Trophoblast cell (in vitro differentiated cells and primary cell): ENCODE measurements at regions not wholly inside any gene's neighbourhood (a gene's known extent, or its start where the extent isn't known, plus 50 kb on each side); places are given as distances from the start of the nearest gene placed in this dataset.
A peak's percentile ranks its signal among the peaks of the same experiment; 100 is the strongest.

ENCODE experiments used
- DNase-seq, 2 donors: peaks; one replicate each; pipeline ENCODE4 v3.0.0-alpha.2; 2016
- H2AFZ ChIP-seq: 2 replicates; pipeline ENCODE4 v1.6.1; 2013; ENCODE audit warnings: low read length, moderate library complexity, mild to moderate bottlenecking; ENCODE audit not compliant: insufficient read depth, poor library complexity
- H2AK5ac ChIP-seq: 2 replicates; pipeline ENCODE4 v1.6.1; 2013; ENCODE audit warnings: mild to moderate bottlenecking, low read length
- H2BK120ac ChIP-seq: 2 replicates; pipeline ENCODE4 v1.6.1; 2013; ENCODE audit warnings: low read length, mild to moderate bottlenecking, moderate library complexity; ENCODE audit not compliant: insufficient read depth, poor library complexity
- H2BK12ac ChIP-seq: 2 replicates; pipeline ENCODE4 v1.6.1; 2013; ENCODE audit warnings: mild to moderate bottlenecking, low read length, moderate library complexity
- H2BK5ac ChIP-seq: 2 replicates; pipeline ENCODE4 v1.6.1; 2013; ENCODE audit warnings: low read length, low read depth, moderate library complexity, mild to moderate bottlenecking; ENCODE audit not compliant: poor library complexity
- H3K14ac ChIP-seq: 2 replicates; pipeline ENCODE4 v1.6.1; 2013; ENCODE audit warnings: mild to moderate bottlenecking, low read length
- H3K18ac ChIP-seq: 2 replicates; pipeline ENCODE4 v1.6.1; 2013; ENCODE audit warnings: mild to moderate bottlenecking, low read length
- H3K23ac ChIP-seq: 2 replicates; pipeline ENCODE4 v1.6.1; 2013; ENCODE audit warnings: low read length
- H3K27ac ChIP-seq: 2 replicates; pipeline ENCODE4 v1.5.1; 2013; ENCODE audit warnings: low read depth, mild to moderate bottlenecking, inconsistent platforms, low read length, moderate library complexity
- H3K27me3 ChIP-seq: 2 replicates; pipeline ENCODE4 v1.6.1; 2013; ENCODE audit warnings: inconsistent platforms, mild to moderate bottlenecking, low read length, moderate library complexity; ENCODE audit not compliant: insufficient read depth
- H3K36me3 ChIP-seq, 2 experiments: 1 replicate in 1 of 2; 2 replicates in 1 of 2; pipeline ENCODE4 v1.6.1; 2013; ENCODE audit warnings: low read length in 2 of 2, mild to moderate bottlenecking in 2 of 2, moderate library complexity in 1 of 2; ENCODE audit not compliant: insufficient read depth in 2 of 2, control insufficient read depth in 1 of 2
- H3K4ac ChIP-seq: 2 replicates; pipeline ENCODE4 v1.6.1; 2013; ENCODE audit warnings: low read depth, mild to moderate bottlenecking, low read length, moderate library complexity
- H3K4me1 ChIP-seq, 2 experiments: 1 replicate in 1 of 2; 2 replicates in 1 of 2; pipeline ENCODE4 v1.6.1; 2013; ENCODE audit warnings: low read length in 2 of 2, mild to moderate bottlenecking in 2 of 2, moderate library complexity in 1 of 2; ENCODE audit not compliant: insufficient read depth in 2 of 2, control insufficient read depth in 1 of 2
- H3K4me2 ChIP-seq: 2 replicates; pipeline ENCODE4 v1.6.1; 2013; ENCODE audit warnings: inconsistent platforms, mild to moderate bottlenecking, low read length, moderate library complexity
- H3K4me3 ChIP-seq: 2 replicates; pipeline ENCODE4 v1.5.1; 2013; ENCODE audit warnings: mild to moderate bottlenecking, low read depth, low read length, inconsistent platforms
- H3K79me1 ChIP-seq: one replicate; pipeline ENCODE4 v1.6.1; 2013; ENCODE audit warnings: low read length
- H3K79me2 ChIP-seq: 2 replicates; pipeline ENCODE4 v1.6.1; 2013; ENCODE audit warnings: low read length, mild to moderate bottlenecking; ENCODE audit not compliant: control insufficient read depth, insufficient read depth, poor library complexity
- H3K9ac ChIP-seq: 2 replicates; pipeline ENCODE4 v1.6.1; 2013; ENCODE audit warnings: mild to moderate bottlenecking, low read length
- H3K9me3 ChIP-seq: 2 replicates; pipeline ENCODE4 v1.6.1; 2013; ENCODE audit warnings: low read depth, mild to moderate bottlenecking, control low read depth, inconsistent platforms, low read length; ENCODE audit not compliant: insufficient read depth
- H4K12ac ChIP-seq: 2 replicates; pipeline ENCODE4 v1.6.1; 2013; ENCODE audit warnings: low read depth, mild to moderate bottlenecking, low read length, moderate library complexity
- H4K8ac ChIP-seq: 2 replicates; pipeline ENCODE4 v1.6.1; 2013; ENCODE audit warnings: low read depth, mild to moderate bottlenecking, low read length, moderate library complexity
- H4K91ac ChIP-seq: one replicate; pipeline ENCODE4 v1.6.1; 2013; ENCODE audit warnings: low read depth, mild to moderate bottlenecking, low read length, moderate library complexity
- WGBS: extraction: QIAGEN DNeasy Blood & Tissue Kit; methylation state at CpG from one replicate; pipeline ENCODE4 v1.1.7; 2013; ENCODE audit warnings: missing lambda C conversion rate; ENCODE audit not compliant: insufficient read length, insufficient coverage; ENCODE audit errors: extremely low coverage; 5-methylcytosine and 5-hydroxymethylcytosine counted together

GRCh38 chr11:36751996-36752395, 154.0 kb upstream of the RAG2 start:
- Histone ChIP-seq H3K27me3 (no peaks in the 10 kb centered on the region), H3K23ac (no peak overlapping the region), H3K4me3 (no peak overlapping the region), H2AFZ (no peak overlapping the region), H2BK120ac (peak overlapping the region; percentile 84), H3K4me2 (no peak overlapping the region), H3K18ac (no peak overlapping the region), H3K79me2 (no peaks in the 10 kb centered on the region), H3K27ac (peak overlapping the region; percentile 62), H2BK5ac (peak overlapping the region; percentile 86), H3K9me3 (no peaks in the 10 kb centered on the region), H3K79me1 (peaks cover 36% of the 10 kb centered on the region), H3K36me3 (no peaks in the 10 kb centered on the region), H4K8ac (peak overlapping the region; percentile 42), H4K12ac (no peak overlapping the region), H3K4ac (no peak overlapping the region), H2AK5ac (no peak overlapping the region), H3K14ac (peak overlapping the region; percentile 35), H2BK12ac (peak overlapping the region; percentile 6), H4K91ac (peak overlapping the region; percentile 92), H3K9ac (no peak overlapping the region), H3K4me1 (no peaks in the 10 kb centered on the region)
- no peak for DNase-seq
- WGBS = no CpG with 5 or more reads among the region's 3 CpGs

DNA sequence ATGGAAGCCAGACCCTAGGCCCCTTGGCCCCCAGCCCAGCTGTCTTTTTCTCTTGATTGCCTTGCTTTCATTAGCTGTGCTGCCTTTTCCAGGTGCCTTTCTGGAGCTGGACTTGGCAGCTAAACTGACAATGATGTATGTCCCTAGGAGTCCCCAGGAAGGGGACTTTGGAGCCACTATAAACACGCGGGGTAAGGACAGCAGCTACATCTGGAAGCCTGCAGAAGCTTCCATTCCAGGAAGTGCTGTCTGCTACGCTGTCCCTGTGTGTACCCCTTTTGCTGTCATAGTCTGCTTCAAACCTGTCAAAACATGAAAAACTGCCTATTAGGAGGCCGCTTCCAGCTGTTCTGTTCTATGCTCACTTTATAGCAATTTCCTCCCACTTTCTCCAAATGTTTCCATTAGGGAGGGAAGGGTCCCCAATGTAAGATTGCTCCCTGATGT, 153.3 kb upstream of the RAG2 start:
- Histone ChIP-seq H2AK5ac (no peak overlapping the region), H3K79me2 (no peaks in the 10 kb centered on the region), H2BK5ac (peak overlapping the region; percentile 0), H3K18ac (no peak overlapping the region), H3K4me2 (no peak overlapping the region), H4K12ac (no peak overlapping the region), H3K4me1 (no peaks in the 10 kb centered on the region), H3K4ac (no peak overlapping the region), H3K79me1 (peaks cover 36% of the 10 kb centered on the region), H3K27me3 (no peaks in the 10 kb centered on the region), H2BK12ac (no peak overlapping the region), H3K23ac (no peak overlapping the region), H4K8ac (no peak overlapping the region), H2BK120ac (no peak overlapping the region), H2AFZ (no peak overlapping the region), H3K14ac (no peak overlapping the region), H3K27ac (peak overlapping the region; percentile 62), H3K9ac (no peak overlapping the region), H3K36me3 (no peaks in the 10 kb centered on the region), H3K9me3 (no peaks in the 10 kb centered on the region), H4K91ac (peak overlapping the region; percentile 20), H3K4me3 (no peak overlapping the region)
- DNase-seq = no peak
- no CpG with 5 or more reads among the region's 4 CpGs for WGBS

DNA sequence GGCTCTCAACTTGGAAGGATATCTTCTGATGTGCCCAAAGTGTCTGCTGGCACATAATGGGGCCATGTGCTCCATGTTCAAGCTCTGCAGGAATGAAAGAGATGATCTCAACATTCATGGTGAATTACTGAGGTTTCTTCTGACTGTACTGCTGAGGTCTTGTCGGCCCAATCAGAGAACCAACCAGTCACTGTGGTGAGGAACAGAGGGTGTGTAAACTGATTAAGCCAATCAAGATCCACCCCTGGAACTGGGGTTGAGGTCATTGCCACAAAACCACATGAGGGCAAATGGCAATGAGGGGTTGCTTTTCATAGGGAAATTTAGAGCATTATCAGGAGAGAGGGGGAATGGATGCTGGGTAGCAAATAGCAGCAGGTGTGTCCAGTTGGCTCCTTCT, 152.3 kb upstream of the RAG2 start:
- Histone ChIP-seq H3K18ac (peak overlapping the region; percentile 1), H2BK5ac (peak overlapping the region; percentile 17), H4K8ac (peak overlapping the region; percentile 8), H2AFZ (no peak overlapping the region), H3K14ac (peak overlapping the region; percentile 59), H4K91ac (peak overlapping the region; percentile 83), H2AK5ac (peak overlapping the region; percentile 7), H3K27ac (peak overlapping the region; percentile 21), H3K27me3 (no peaks in the 10 kb centered on the region), H2BK120ac (peak overlapping the region; percentile 40), H3K9me3 (no peaks in the 10 kb centered on the region), H3K79me2 (no peaks in the 10 kb centered on the region), H3K4me3 (no peak overlapping the region), H3K4me1 (no peaks in the 10 kb centered on the region), H3K4ac (no peak overlapping the region), H3K9ac (no peak overlapping the region), H3K4me2 (no peak overlapping the region), H2BK12ac (peak overlapping the region; percentile 2), H3K79me1 (peaks cover 31% of the 10 kb centered on the region), H3K23ac (no peak overlapping the region), H3K36me3 (no peaks in the 10 kb centered on the region), H4K12ac (no peak overlapping the region)
- no CpG with 5 or more reads among the region's 1 CpG for WGBS
- DNase-seq = no peak

DNA sequence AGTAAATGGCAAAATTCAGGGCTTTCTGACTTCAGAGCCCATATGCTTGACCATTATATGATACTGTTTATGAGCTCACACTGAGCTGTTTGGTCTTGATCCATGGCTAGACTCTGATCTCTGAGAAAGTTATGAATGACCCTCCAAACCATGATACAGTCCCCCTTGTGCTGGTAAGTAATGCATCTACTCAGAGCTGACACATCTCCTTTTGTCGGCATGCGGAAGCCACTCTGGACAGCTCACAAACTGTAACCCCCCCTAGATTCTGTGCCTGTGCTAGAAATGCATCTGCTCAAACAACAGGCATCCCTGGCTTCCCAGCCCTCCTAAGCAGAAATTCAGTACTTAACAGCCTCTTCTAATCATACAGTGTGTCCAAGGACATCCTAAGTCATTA, 150.8 kb upstream of the RAG2 start:
- no peak overlapping the region for H4K8ac ChIP-seq
- peaks cover 23% of the 10 kb centered on the region for H3K79me1 ChIP-seq
- H2BK12ac ChIP-seq = peak overlapping the region; percentile 30
- H4K12ac ChIP-seq = no peak overlapping the region
- no peaks in the 10 kb centered on the region for H3K27me3 ChIP-seq
- no CpG with 5 or more reads among the region's 2 CpGs for WGBS
- no peaks in the 10 kb centered on the region for H3K4me1 ChIP-seq
- DNase-seq = no peak
- no peak overlapping the region for H2BK5ac ChIP-seq
- peak overlapping the region; percentile 56 for H3K14ac ChIP-seq
- H2AK5ac ChIP-seq = peak overlapping the region; percentile 51
- no peak overlapping the region for H3K4ac ChIP-seq
- no peaks in the 10 kb centered on the region for H3K36me3 ChIP-seq
- no peak overlapping the region for H3K18ac ChIP-seq
- H3K23ac ChIP-seq = no peak overlapping the region
- H3K9ac ChIP-seq = no peak overlapping the region
- H4K91ac ChIP-seq = peak overlapping the region; percentile 77
- no peaks in the 10 kb centered on the region for H3K79me2 ChIP-seq
- no peaks in the 10 kb centered on the region for H3K9me3 ChIP-seq
- no peak overlapping the region for H3K4me3 ChIP-seq
- H2AFZ ChIP-seq = no peak overlapping the region
- H3K27ac ChIP-seq = no peak overlapping the region
- no peak overlapping the region for H2BK120ac ChIP-seq
- no peak overlapping the region for H3K4me2 ChIP-seq
